ENCODE measurements at regions not wholly inside any gene's neighbourhood (a gene's known extent, or its start where the extent isn't known, plus 50 kb on each side); places are given as distances from the start of the nearest gene placed in this dataset.
"Not testable (repeated sequence)": the region's sequence is repeated elsewhere in the genome, so short reads cannot be mapped to it uniquely, and the experiment has no call there.

- ChIA-PET POLR2A (ENCODE audit: partially characterized antibody) (no interaction called here), CTCF (ENCODE audit: partially characterized antibody) (no interaction called here)
- no peak overlapping the region for H3K27ac Mint-ChIP-seq
- intact Hi-C loops (cut with micrococcal nuclease), result no loop called here
- no peaks in the 10 kb centered on the region for H3K4me1 Mint-ChIP-seq
- Histone ChIP-seq H3K27me3 (ENCODE audit: insufficient read depth, low read length) (peaks cover 4% of the 10 kb centered on the region), H3K36me3 (ENCODE audit: insufficient read depth, low read length) (no peaks in the 10 kb centered on the region), H3K4me3 (ENCODE audit: low read length in 2 of 2) (no peak overlapping the region), H3K27ac (ENCODE audit: low read depth, low read length) (no peak overlapping the region), H3K4me1 (ENCODE audit: insufficient read depth, low read length) (no peaks in the 10 kb centered on the region), H3K9me3 (ENCODE audit: control insufficient read depth in 1 of 2, low read length in 2 of 2) (no peaks in the 10 kb centered on the region)
- H3K9me3 Mint-ChIP-seq, result no peaks in the 10 kb centered on the region
- no peak for DNase-seq
- no peaks in the 10 kb centered on the region for H3K36me3 Mint-ChIP-seq
- H3K27me3 Mint-ChIP-seq, result peaks cover 5 to 15% of the 10 kb centered on the region in 2 donors
- H3K4me3 Mint-ChIP-seq, result no peak overlapping the region
These were observed 183.0 kb upstream of the CAND1 start for GRCh38 chr12:67086116-67086515.

GRCh38 chr12:67088401-67089118 lies 180.6 kb upstream of the CAND1 start:
- POLR2A ChIA-PET (ENCODE audit: partially characterized antibody), result interaction anchor here (0.6 kb wide), 1 partner anchor 307 kb away, joined by 3 read pairs; no protein-coding TSS in a partner anchor
- H3K27ac Mint-ChIP-seq, result peak overlapping the region in 1 of 7 donors; percentile 89
- H3K36me3 Mint-ChIP-seq, result no peaks in the 10 kb centered on the region
- Histone ChIP-seq H3K4me1 (ENCODE audit: insufficient read depth, low read length) (no peaks in the 10 kb centered on the region), H3K4me3 (ENCODE audit: low read length in 2 of 2) (no peak overlapping the region), H3K27me3 (ENCODE audit: insufficient read depth, low read length) (peaks cover 4% of the 10 kb centered on the region), H3K9me3 (ENCODE audit: control insufficient read depth in 1 of 2, low read length in 2 of 2) (no peaks in the 10 kb centered on the region), H3K27ac (ENCODE audit: low read depth, low read length) (no peak overlapping the region), H3K36me3 (ENCODE audit: insufficient read depth, low read length) (no peaks in the 10 kb centered on the region)
- H3K27me3 Mint-ChIP-seq, result peaks cover 10 to 14% of the 10 kb centered on the region in 2 donors
- no peak for DNase-seq
- no peak overlapping the region for H3K4me3 Mint-ChIP-seq
- no peaks in the 10 kb centered on the region for H3K4me1 Mint-ChIP-seq
- CTCF ChIA-PET (ENCODE audit: partially characterized antibody), result no interaction called here
- intact Hi-C loops (cut with micrococcal nuclease), result no loop called here
- H3K9me3 Mint-ChIP-seq, result peaks cover 0 to 7% (median 1%) of the 10 kb centered on the region in 8 donors

- Histone ChIP-seq H3K36me3 (ENCODE audit: insufficient read depth, low read length) (no peaks in the 10 kb centered on the region), H3K27ac (ENCODE audit: low read depth, low read length) (no peak overlapping the region), H3K9me3 (ENCODE audit: control insufficient read depth in 1 of 2, low read length in 2 of 2) (no peaks in the 10 kb centered on the region), H3K4me1 (ENCODE audit: insufficient read depth, low read length) (no peaks in the 10 kb centered on the region), H3K4me3 (ENCODE audit: low read length in 2 of 2) (no peak overlapping the region), H3K27me3 (ENCODE audit: insufficient read depth, low read length) (no peaks in the 10 kb centered on the region)
- ChIA-PET POLR2A (ENCODE audit: partially characterized antibody) (no interaction called here), CTCF (ENCODE audit: partially characterized antibody) (no interaction called here)
- Mint-ChIP-seq H3K27me3 (peaks cover 5 to 15% of the 10 kb centered on the region in 2 donors), H3K9me3 (peaks cover 0 to 7% (median 1%) of the 10 kb centered on the region in 8 donors), H3K36me3 (no peaks in the 10 kb centered on the region), H3K27ac (no peak overlapping the region), H3K4me1 (no peaks in the 10 kb centered on the region), H3K4me3 (no peak overlapping the region)
- no peak for DNase-seq
- intact Hi-C loops (cut with micrococcal nuclease), result no loop called here
These were observed 178.0 kb upstream of the CAND1 start for GRCh38 chr12:67091204-67091603.

- ChIA-PET CTCF (ENCODE audit: partially characterized antibody) (no interaction called here), POLR2A (ENCODE audit: partially characterized antibody) (no interaction called here)
- Histone ChIP-seq H3K9me3 (ENCODE audit: control insufficient read depth in 1 of 2, low read length in 2 of 2) (no peaks in the 10 kb centered on the region), H3K4me3 (ENCODE audit: low read length in 2 of 2) (no peak overlapping the region), H3K4me1 (ENCODE audit: insufficient read depth, low read length) (no peaks in the 10 kb centered on the region), H3K27ac (ENCODE audit: low read depth, low read length) (no peak overlapping the region), H3K36me3 (ENCODE audit: insufficient read depth, low read length) (no peaks in the 10 kb centered on the region), H3K27me3 (ENCODE audit: insufficient read depth, low read length) (no peaks in the 10 kb centered on the region)
- H3K27me3 Mint-ChIP-seq, result peaks cover 5 to 18% of the 10 kb centered on the region in 2 donors
- no peaks in the 10 kb centered on the region for H3K4me1 Mint-ChIP-seq
- no peak overlapping the region for H3K27ac Mint-ChIP-seq
- no peak for DNase-seq
- intact Hi-C loops (cut with micrococcal nuclease), result no loop called here
- H3K9me3 Mint-ChIP-seq, result peaks cover 0 to 7% (median 1%) of the 10 kb centered on the region in 8 donors
- H3K4me3 Mint-ChIP-seq, result no peak overlapping the region
- H3K36me3 Mint-ChIP-seq, result no peaks in the 10 kb centered on the region
These were observed 177.5 kb upstream of the CAND1 start for GRCh38 chr12:67091678-67092077.

- H3K27ac Mint-ChIP-seq; H3K27me3 ChIP-seq (ENCODE audit: insufficient read depth, low read length); H3K9me3 ChIP-seq (ENCODE audit: control insufficient read depth in 1 of 2, low read length in 2 of 2); H3K4me3 Mint-ChIP-seq; H3K4me3 ChIP-seq (ENCODE audit: low read length in 2 of 2); H3K4me1 Mint-ChIP-seq; H3K36me3 ChIP-seq (ENCODE audit: insufficient read depth, low read length); POLR2A ChIA-PET (ENCODE audit: partially characterized antibody); CTCF ChIA-PET (ENCODE audit: partially characterized antibody); H3K27ac ChIP-seq (ENCODE audit: low read depth, low read length); DNase-seq; H3K36me3 Mint-ChIP-seq; H3K4me1 ChIP-seq (ENCODE audit: insufficient read depth, low read length); H3K9me3 Mint-ChIP-seq; intact Hi-C loops (cut with micrococcal nuclease): not testable (repeated sequence)
- H3K27me3 Mint-ChIP-seq, result peaks cover 6 to 18% of the 10 kb centered on the region in 2 donors
These were observed 176.2 kb upstream of the CAND1 start for GRCh38 chr12:67092934-67093333.

GRCh38 chr12:67096533-67097318 lies 172.4 kb upstream of the CAND1 start:
- no peak overlapping the region for H3K4me3 Mint-ChIP-seq
- Histone ChIP-seq H3K4me3 (ENCODE audit: low read length in 2 of 2) (no peak overlapping the region), H3K27ac (ENCODE audit: low read depth, low read length) (no peak overlapping the region), H3K9me3 (ENCODE audit: control insufficient read depth in 1 of 2, low read length in 2 of 2) (no peaks in the 10 kb centered on the region), H3K4me1 (ENCODE audit: insufficient read depth, low read length) (no peaks in the 10 kb centered on the region), H3K36me3 (ENCODE audit: insufficient read depth, low read length) (no peaks in the 10 kb centered on the region), H3K27me3 (ENCODE audit: insufficient read depth, low read length) (no peaks in the 10 kb centered on the region)
- intact Hi-C loops (cut with micrococcal nuclease), result loop anchor here (5.0 kb wide), 1 partner anchor 976 kb away; no protein-coding TSS in a partner anchor
- no peaks in the 10 kb centered on the region for H3K4me1 Mint-ChIP-seq
- ChIA-PET CTCF (ENCODE audit: partially characterized antibody) (no interaction called here), POLR2A (ENCODE audit: partially characterized antibody) (no interaction called here)
- H3K9me3 Mint-ChIP-seq, result peaks cover 0 to 7% (median 2%) of the 10 kb centered on the region in 8 donors
- peak overlapping the region in 1 of 7 donors; percentile 4 for H3K27ac Mint-ChIP-seq
- no peak for DNase-seq
- peaks cover 8 to 9% of the 10 kb centered on the region in 2 donors for H3K27me3 Mint-ChIP-seq
- H3K36me3 Mint-ChIP-seq, result no peaks in the 10 kb centered on the region

- Histone ChIP-seq H3K27ac (ENCODE audit: low read depth, low read length) (no peak overlapping the region), H3K27me3 (ENCODE audit: insufficient read depth, low read length) (no peaks in the 10 kb centered on the region), H3K36me3 (ENCODE audit: insufficient read depth, low read length) (no peaks in the 10 kb centered on the region), H3K4me1 (ENCODE audit: insufficient read depth, low read length) (no peaks in the 10 kb centered on the region), H3K9me3 (ENCODE audit: control insufficient read depth in 1 of 2, low read length in 2 of 2) (no peaks in the 10 kb centered on the region), H3K4me3 (ENCODE audit: low read length in 2 of 2) (no peak overlapping the region)
- no peak overlapping the region for H3K4me3 Mint-ChIP-seq
- H3K4me1 Mint-ChIP-seq, result no peaks in the 10 kb centered on the region
- H3K36me3 Mint-ChIP-seq, result no peaks in the 10 kb centered on the region
- no peak for DNase-seq
- ChIA-PET CTCF (ENCODE audit: partially characterized antibody) (no interaction called here), POLR2A (ENCODE audit: partially characterized antibody) (no interaction called here)
- no peak overlapping the region for H3K27ac Mint-ChIP-seq
- H3K27me3 Mint-ChIP-seq, result peaks cover 4 to 5% of the 10 kb centered on the region in 2 donors
- intact Hi-C loops (cut with micrococcal nuclease), result loop anchor here (5.0 kb wide), 1 partner anchor 972 kb away; no protein-coding TSS in a partner anchor
- peaks cover 0 to 8% (median 2%) of the 10 kb centered on the region in 8 donors for H3K9me3 Mint-ChIP-seq
These were observed 169.3 kb upstream of the CAND1 start for GRCh38 chr12:67099858-67100257.
